HG03196 (cell line): ENCODE measurements at regions not wholly inside any gene's neighbourhood (a gene's known extent, or its start where the extent isn't known, plus 50 kb on each side); places are given as distances from the start of the nearest gene placed in this dataset.

ENCODE experiments used
- ATAC-seq: cut with Tn5 transposase; IDR thresholded peaks from one replicate; pipeline ENCODE4 v1.9.1; 2021; ENCODE audit not compliant: unreplicated experiment

DNA sequence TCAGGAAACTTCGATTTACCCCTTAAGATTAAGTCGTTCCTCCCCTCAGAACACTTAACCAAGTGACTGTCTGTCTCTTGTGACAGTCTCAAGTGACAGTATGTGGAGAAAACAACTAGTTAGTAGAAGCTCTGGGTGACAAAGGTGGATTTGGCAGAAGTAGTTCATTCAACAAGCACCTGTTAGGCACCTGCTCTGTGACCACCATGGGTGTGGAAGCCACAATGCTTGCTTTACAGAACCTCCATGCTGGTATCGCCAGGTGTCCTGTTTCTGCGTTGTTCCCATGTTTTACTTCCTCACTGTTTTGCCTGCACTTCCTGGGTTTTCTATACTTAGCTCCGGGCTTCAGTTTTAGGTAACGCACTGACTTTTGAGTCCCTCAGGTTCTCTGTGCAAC lies 337.4 kb upstream of the DCC start:
- no peak for ATAC-seq

DNA sequence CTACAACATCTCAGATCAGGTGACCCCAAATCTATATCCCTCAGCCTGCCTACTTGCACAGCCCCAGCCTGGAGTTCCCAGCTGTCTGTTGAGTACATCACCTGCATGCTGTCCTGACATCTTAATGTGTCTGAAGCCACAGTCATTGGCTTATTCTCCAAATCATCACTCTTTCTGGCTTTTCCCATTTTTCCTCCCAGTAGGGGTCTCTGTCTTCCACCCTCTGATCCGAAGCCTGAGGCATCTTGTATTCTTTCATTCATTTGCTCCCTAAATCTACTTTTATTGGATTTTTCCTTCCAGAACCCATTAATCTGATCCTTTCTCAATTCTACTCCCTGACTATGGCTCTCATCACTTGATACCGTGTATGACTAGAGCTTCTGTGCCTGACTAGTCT lies 332.9 kb upstream of the DCC start:
- no peak for ATAC-seq

DNA sequence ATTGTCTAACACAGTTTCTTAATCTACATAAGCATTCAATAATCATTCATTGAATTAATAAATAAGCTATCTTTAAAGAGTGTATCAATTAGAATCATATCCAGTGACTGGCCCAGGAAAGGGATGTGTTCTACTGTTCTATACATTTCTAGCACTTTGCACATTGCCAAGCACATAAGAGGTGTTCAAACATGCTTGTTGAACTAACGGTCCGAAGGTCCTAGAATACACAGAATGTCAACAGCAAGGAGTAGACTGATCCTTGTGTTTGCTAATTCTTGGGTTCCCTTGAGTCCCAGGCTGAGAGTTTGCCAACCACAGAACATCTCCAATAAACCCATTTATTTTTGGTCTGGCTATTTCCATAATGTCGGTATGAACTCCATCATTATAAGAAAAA lies 331.7 kb upstream of the DCC start:
- no peak for ATAC-seq

DNA sequence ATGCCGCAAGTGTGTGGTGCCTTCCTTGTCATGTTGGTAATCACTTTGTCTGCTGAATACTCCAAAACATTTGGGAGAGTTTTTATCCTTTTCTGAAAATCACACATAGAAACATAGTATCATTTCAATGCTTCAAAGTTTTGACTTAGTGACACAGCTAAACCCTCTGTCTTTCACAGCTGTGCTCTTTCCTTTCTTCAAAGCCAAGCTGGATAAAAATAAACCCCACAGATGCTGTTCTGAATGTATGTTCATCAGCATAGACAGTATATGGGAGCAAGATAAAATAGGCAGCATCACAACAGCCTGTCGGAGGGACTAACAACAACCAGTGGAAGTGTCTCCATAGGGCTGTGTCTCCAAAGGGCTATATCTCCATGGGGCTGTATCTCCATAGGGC lies 331.3 kb upstream of the DCC start:
- no peak for ATAC-seq

DNA sequence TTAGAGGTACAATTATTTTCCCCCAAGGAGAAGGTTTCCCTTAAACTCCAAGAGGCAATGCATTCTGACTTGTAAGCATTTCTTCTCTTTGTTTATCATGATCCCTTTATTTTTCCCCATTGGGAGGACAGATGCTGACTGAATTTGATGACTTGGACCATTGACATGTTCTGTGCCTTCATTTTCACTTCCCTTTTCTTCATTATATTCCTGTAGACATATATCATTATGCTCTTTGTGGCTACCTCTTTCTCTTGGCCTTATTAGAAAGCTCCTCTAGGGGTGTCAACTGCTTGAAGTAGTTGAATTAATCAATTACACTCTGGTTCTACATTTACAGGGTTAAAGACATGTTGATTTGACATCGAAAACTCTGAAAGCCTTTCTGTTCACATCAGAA lies 330.0 kb upstream of the DCC start:
- ATAC-seq: no peak

- no peak for ATAC-seq
Observed at GRCh38 chr18:52045946-52046675, 293.9 kb upstream of the DCC start.

- ATAC-seq: no peak
Observed at GRCh38 chr18:52046842-52047241, 293.2 kb upstream of the DCC start.

- no peak for ATAC-seq
Observed at GRCh38 chr18:52054324-52054723, 285.7 kb upstream of the DCC start.

DNA sequence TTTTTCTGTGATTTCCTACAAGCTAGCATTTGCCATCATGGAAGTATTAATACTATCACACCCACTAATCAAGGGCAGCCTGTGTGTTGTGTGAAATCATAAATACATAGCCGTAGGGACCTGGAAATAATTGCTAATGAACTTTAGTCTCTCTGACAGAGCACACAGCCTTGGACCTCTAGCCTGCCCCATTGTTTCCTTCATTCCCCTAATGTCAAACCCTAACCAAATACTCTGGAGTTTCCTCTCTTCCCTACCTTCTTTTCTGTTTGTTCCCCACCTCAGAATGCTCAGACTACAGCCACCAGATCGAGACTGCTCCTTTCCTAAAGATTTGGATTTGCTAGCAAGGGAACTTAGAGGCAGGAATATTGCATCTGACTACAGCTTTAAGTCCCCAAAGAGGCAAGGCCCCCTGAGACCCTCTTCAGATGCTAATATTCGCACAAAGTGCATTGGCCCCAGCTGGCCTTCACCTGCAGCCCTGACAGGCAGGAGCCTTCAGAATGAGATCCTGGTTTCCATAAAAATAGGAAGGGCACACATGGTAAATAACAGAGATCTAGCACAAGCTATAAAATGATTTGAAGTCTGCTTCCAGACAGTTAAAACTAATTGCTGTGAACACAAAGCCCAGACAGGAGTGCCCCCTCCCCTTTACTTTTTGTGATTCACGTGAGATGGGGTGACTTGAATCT lies 279.2 kb upstream of the DCC start:
- no peak for ATAC-seq

DNA sequence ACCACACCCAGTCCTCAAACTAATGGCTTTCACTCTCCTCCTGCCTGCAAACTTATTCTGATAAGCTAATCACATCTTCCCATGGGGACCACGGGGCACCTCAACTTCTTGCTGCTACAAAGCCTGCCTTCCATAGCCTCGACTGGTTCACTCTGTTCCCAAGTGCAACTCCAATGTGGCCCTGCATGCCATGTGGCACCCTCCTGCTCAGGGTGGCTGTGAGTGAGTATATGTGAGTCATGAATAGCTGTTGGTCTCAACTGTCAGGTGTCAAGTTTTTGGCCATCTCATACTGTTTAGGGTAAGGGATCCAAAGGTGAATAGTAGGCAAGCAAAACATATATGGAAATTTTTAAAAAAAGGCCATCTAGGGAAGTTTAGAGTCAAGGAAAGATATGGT lies 276.1 kb upstream of the DCC start:
- ATAC-seq: no peak

DNA sequence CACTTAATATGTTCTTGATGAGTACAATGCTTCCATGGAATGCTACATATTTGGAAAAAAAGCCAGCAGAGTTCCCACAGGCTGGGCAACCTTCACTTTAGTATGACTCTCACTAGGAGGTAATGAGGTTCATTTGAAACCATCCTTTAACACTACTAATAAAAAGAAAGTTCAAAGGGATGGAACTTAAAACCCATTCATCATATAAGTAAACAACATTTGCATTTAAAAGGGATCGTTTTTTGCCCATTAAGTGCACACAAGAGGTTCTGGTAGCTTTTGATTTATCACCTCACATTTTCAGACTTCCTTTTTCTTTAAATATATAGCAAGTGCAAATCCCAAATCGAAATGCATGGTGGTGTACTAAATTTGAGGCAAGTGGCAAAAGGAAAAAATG lies 270.8 kb upstream of the DCC start:
- ATAC-seq: no peak

- no peak for ATAC-seq
Observed at GRCh38 chr18:52070291-52070756, 269.7 kb upstream of the DCC start.

GRCh38 chr18:52077251-52077983 lies 262.6 kb upstream of the DCC start:
- no peak for ATAC-seq

DNA sequence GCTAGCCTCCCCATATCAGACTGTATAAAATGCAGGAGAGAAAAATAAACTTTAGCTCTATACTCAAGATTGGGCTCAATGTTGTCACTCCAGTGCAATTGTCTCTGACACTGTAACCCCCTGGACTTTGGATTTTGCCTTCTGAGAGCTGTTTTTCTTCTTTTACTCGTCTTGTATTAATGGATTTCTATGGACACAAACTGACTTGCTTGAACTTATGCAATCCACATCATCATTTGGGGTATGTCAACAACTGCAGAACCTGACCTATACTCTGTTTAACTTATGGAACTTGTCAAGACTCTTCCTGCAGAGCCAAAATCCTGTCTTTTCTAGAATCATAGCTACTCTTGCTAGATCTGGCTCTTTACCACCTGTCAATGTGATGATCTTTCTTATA lies 257.8 kb upstream of the DCC start:
- ATAC-seq: no peak

DNA sequence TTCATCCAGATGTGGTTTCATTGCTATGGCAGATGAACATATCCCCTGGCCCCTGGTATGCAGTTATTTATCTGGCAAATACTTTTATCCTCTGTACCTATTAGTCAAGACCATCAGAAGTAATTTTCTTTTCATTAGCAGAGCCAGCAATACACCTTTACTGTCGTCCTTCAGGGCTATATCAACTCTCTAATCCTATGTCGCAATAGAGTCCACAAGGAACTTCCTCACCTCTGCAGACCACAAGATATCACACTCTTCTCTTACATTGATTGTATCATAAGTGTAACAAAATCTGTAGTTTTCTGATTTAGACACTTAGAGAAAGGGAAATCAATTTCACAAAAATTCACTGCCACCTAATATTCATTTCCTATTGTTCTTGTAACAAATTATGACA lies 252.9 kb upstream of the DCC start:
- ATAC-seq: no peak

DNA sequence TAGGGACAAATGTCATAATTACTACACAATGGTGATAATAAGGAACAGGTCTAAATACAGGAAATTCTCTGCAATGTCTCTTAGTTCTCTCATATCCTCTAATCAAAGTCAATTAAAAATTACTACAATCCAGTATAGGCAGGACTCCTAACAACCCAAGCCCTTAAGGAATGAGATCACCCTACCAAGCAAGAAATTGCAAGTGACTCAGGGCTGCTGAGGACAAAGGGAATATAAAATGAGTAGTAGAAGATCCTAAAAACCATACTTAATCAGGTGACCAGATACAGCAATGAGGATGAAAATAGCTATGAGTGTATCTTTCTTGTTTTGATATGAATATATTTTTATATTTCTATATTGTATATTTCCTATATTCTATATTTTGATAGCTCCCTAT lies 250.0 kb upstream of the DCC start:
- no peak for ATAC-seq

- ATAC-seq: no peak
Observed at GRCh38 chr18:52093171-52093570, 246.8 kb upstream of the DCC start.

DNA sequence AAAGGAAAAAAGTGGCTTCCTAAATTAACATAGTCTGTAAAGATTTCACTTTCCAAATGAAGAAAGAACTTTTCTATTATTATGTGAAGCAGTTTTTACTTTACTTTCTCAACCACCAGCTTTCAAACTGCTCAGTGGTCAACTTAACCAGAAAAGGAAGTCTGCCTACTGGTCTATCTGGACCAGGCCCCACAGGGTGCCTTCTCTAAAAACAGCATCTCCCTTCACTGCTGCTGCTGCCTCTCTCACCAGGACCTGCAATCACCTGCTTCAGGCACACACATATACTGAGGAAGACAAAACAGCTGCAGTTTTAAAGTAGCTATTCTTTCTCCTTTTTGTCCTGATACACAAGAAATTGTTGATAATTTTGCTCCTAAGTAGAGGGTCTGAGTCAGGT lies 221.3 kb upstream of the DCC start:
- ATAC-seq: no peak

- ATAC-seq: no peak
Observed at GRCh38 chr18:52130624-52131301, 209.2 kb upstream of the DCC start.

- no peak for ATAC-seq
Observed at GRCh38 chr18:52131845-52132244, 208.2 kb upstream of the DCC start.

- no peak for ATAC-seq
Observed at GRCh38 chr18:52136532-52136931, 203.5 kb upstream of the DCC start.

DNA sequence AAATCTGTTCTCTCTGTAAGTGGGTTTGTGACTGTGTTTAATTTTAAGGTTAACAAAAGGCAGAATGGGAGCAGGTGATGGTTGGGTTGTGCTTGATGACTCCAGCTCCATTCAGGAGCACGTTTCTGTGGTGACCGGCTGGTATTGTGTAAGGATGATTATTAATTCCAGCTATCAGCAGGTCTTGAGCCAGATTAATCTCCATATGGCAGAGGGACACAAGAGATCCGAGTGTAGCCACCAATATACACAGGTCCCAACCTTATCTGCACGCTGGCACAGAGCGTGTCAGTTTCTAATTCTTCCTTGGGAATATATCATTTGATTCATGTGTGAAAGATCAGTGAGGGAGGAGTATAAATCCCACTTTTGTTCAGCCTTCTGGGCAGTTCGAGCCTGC lies 199.0 kb upstream of the DCC start:
- ATAC-seq: no peak
